ENCODE measurements at regions not wholly inside any gene's neighbourhood (a gene's known extent, or its start where the extent isn't known, plus 50 kb on each side); places are given as distances from the start of the nearest gene placed in this dataset.

GRCh38 chr3:151946606-151947005 is 73.2 kb downstream of the SUCNR1 start:
- no peak overlapping the region for H3K27ac ChIP-seq (ENCODE audit: low read depth, low read length)
- H3K27me3 ChIP-seq (ENCODE audit: insufficient read depth, low read length) = no peaks in the 10 kb centered on the region
- H3K79me2 ChIP-seq (ENCODE audit: insufficient read depth, low read length) = no peaks in the 10 kb centered on the region
- DNase-seq (ENCODE audit: low read depth, low spot score) (no peak), ATAC-seq (no peak)
- no peak overlapping the region for H3K9ac ChIP-seq (ENCODE audit: low read length)
- TF ChIP-seq CBX3 (IDR thresholded peaks at IDR 0.05; ENCODE audit: low read depth) (no peak), EZH2 (IDR thresholded peaks at IDR 0.05) (no peak), RAD21 (IDR thresholded peaks at IDR 0.05; ENCODE audit: low read depth) (no peak), SP1 (IDR thresholded peaks at IDR 0.05; ENCODE audit: low read depth) (no peak), POLR2AphosphoS5 (IDR thresholded peaks at IDR 0.05; ENCODE audit: low read depth, low read length) (no peak), JUND (IDR thresholded peaks at IDR 0.05) (no peak), ZBTB33 (IDR thresholded peaks at IDR 0.05; ENCODE audit: extremely low read depth, insufficient replicate concordance, low read length) (no peak), EZH2phosphoT487 (IDR thresholded peaks at IDR 0.05; ENCODE audit: borderline replicate concordance) (no peak), SIN3A (IDR thresholded peaks at IDR 0.05; ENCODE audit: low read depth) (no peak), SRF (IDR thresholded peaks at IDR 0.05; ENCODE audit: low read depth) (no peak), MAX (IDR thresholded peaks at IDR 0.05) (no peak)
- no TSS peak for BruUV-seq (replicated peaks)
- ChIA-PET RAD21 (ENCODE audit: low non-redundant PET in 1 of 2, low total read pairs in 2 of 2, uncharacterized antibody in 2 of 2, unreplicated experiment in 2 of 2) (no interaction called here), CTCF (no interaction called here), POLR2A (no interaction called here)
- intact Hi-C loops (cut with micrococcal nuclease) = no loop called here
- H3K4me3 ChIP-seq (replicated peaks in 1 of 2; ENCODE audit: low read depth in 1 of 2, low read length in 2 of 2) = no peak overlapping the region
- H3K4me2 ChIP-seq (ENCODE audit: low read length) = no peak overlapping the region
- H3K4me1 ChIP-seq (ENCODE audit: control insufficient read depth in 1 of 2, insufficient read depth in 2 of 2, low read length in 2 of 2) = no peaks in the 10 kb centered on the region
- no peak overlapping the region for H2AFZ ChIP-seq (ENCODE audit: low read depth, low read length, poor library complexity, severe bottlenecking)
- H3K9me2 ChIP-seq (ENCODE audit: insufficient read depth) = no peaks in the 10 kb centered on the region
- no peaks in the 10 kb centered on the region for H3K36me3 ChIP-seq (ENCODE audit: control insufficient read depth in 1 of 2, insufficient read depth in 2 of 2, low read length in 2 of 2)
- no peaks in the 10 kb centered on the region for H3K9me3 ChIP-seq (ENCODE audit: control insufficient read depth in 1 of 2, insufficient read depth in 1 of 2, low read depth in 1 of 2, low read length in 2 of 2)
- no peaks in the 10 kb centered on the region for H4K20me1 ChIP-seq (ENCODE audit: insufficient read depth)

All from HCT116 (cell line).